ENCODE measurements at regions not wholly inside any gene's neighbourhood (a gene's known extent, or its start where the extent isn't known, plus 50 kb on each side); places are given as distances from the start of the nearest gene placed in this dataset.
"Not testable (repeated sequence)": the region's sequence is repeated elsewhere in the genome, so short reads cannot be mapped to it uniquely, and the experiment has no call there.

GRCh38 chr17:70683936-70684335 is 514.6 kb downstream of the KCNJ2 start:
- no peak for DNase-seq (ENCODE audit: extremely low read depth, low read depth)

GRCh38 chr17:70687421-70687820 is 518.1 kb downstream of the KCNJ2 start:
- DNase-seq (ENCODE audit: extremely low read depth, low read depth), result no peak

GRCh38 chr17:70691150-70691549 is 521.8 kb downstream of the KCNJ2 start:
- DNase-seq (ENCODE audit: extremely low read depth, low read depth), result no peak

- DNase-seq (ENCODE audit: extremely low read depth, low read depth), result no peak
These were observed 530.1 kb downstream of the KCNJ2 start for GRCh38 chr17:70699408-70699807.

- no peak for DNase-seq (ENCODE audit: extremely low read depth, low read depth)
These were observed 533.4 kb downstream of the KCNJ2 start for GRCh38 chr17:70702683-70703255.

- DNase-seq (ENCODE audit: extremely low read depth, low read depth), result no peak
These were observed 540.3 kb downstream of the KCNJ2 start for GRCh38 chr17:70709596-70709995.

GRCh38 chr17:70713694-70714093 is 544.4 kb downstream of the KCNJ2 start:
- no peak for DNase-seq (ENCODE audit: extremely low read depth, low read depth)

- DNase-seq (ENCODE audit: extremely low read depth, low read depth), result no peak
These were observed 547.2 kb downstream of the KCNJ2 start for GRCh38 chr17:70716551-70716950.

- DNase-seq (ENCODE audit: extremely low read depth, low read depth), result no peak
These were observed 547.7 kb downstream of the KCNJ2 start for GRCh38 chr17:70717042-70717441.

- DNase-seq (ENCODE audit: extremely low read depth, low read depth), result no peak
These were observed 567.1 kb downstream of the KCNJ2 start for GRCh38 chr17:70736375-70736957.

- no peak for DNase-seq (ENCODE audit: extremely low read depth, low read depth)
These were observed 569.7 kb downstream of the KCNJ2 start for GRCh38 chr17:70739065-70739464.

- not testable (repeated sequence) for DNase-seq (ENCODE audit: extremely low read depth, low read depth)
These were observed 577.2 kb downstream of the KCNJ2 start for GRCh38 chr17:70746574-70746973.

- no peak for DNase-seq (ENCODE audit: extremely low read depth, low read depth)
These were observed 581.7 kb downstream of the KCNJ2 start for GRCh38 chr17:70750983-70751382.

- not testable (repeated sequence) for DNase-seq (ENCODE audit: extremely low read depth, low read depth)
These were observed 583.1 kb downstream of the KCNJ2 start for GRCh38 chr17:70752461-70752860.

GRCh38 chr17:70752966-70753467 is 583.7 kb downstream of the KCNJ2 start:
- DNase-seq (ENCODE audit: extremely low read depth, low read depth), result no peak

GRCh38 chr17:70763018-70763417 is 593.7 kb downstream of the KCNJ2 start:
- no peak for DNase-seq (ENCODE audit: extremely low read depth, low read depth)

GRCh38 chr17:70767102-70767701 is 597.9 kb downstream of the KCNJ2 start:
- peak; percentile 26 for DNase-seq (ENCODE audit: extremely low read depth, low read depth)

- no peak for DNase-seq (ENCODE audit: extremely low read depth, low read depth)
These were observed 600.6 kb downstream of the KCNJ2 start for GRCh38 chr17:70769956-70770355.

GRCh38 chr17:70771804-70772386 is 602.6 kb downstream of the KCNJ2 start:
- DNase-seq (ENCODE audit: extremely low read depth, low read depth), result no peak

GRCh38 chr17:70772761-70773160 is 603.4 kb downstream of the KCNJ2 start:
- no peak for DNase-seq (ENCODE audit: extremely low read depth, low read depth)

- DNase-seq (ENCODE audit: extremely low read depth, low read depth), result no peak
These were observed 603.9 kb downstream of the KCNJ2 start for GRCh38 chr17:70773258-70773657.
